T-helper 1 cell treated with Interleukin-12 subunit alpha and Interleukin-12 subunit beta and Interleukin-4 antibody, amounts not matched to agents 30 ng/mL and 1 ng/mL, for 36 hours (primary cell): ENCODE measurements at regions not wholly inside any gene's neighbourhood (a gene's known extent, or its start where the extent isn't known, plus 50 kb on each side); places are given as distances from the start of the nearest gene placed in this dataset.

ENCODE experiments used
- intact Hi-C: fragments of 100-400 bp; cut with micrococcal nuclease; formaldehyde crosslinking; loops from one replicate; pipeline ENCODE4 v1.15.1; 2024

GRCh38 chr6:133630651-133631050 is 258.3 kb upstream of the TCF21 start:
- intact Hi-C loops: no loop called here

GRCh38 chr6:133631421-133631820 is 257.5 kb upstream of the TCF21 start:
- intact Hi-C loops: no loop called here

DNA sequence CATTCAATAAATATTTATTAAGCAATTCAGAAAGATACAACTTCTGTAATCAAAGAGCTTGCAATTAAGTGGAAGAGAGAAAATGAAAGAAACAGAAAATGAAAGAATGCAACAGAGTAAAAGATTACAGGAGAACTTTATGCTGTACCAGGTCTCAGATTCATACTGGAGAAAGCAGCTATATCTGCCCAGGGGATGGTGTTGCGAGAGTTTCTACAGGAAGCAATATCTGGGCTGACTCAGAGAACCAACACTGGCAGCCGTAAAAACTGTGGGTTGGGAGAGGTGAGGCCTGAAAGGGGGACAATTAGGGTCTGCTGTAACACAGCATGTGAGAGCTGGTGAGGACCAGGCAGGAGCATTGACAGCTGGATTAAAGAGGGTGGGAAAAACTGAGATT is 256.7 kb upstream of the TCF21 start:
- intact Hi-C loops: no loop called here

- intact Hi-C loops: no loop called here
Measured at GRCh38 chr6:133632906-133633305, 256.0 kb upstream of the TCF21 start.

GRCh38 chr6:133634474-133634873 is 254.4 kb upstream of the TCF21 start:
- intact Hi-C loops: no loop called here

GRCh38 chr6:133635447-133635846 is 253.5 kb upstream of the TCF21 start:
- intact Hi-C loops: no loop called here

DNA sequence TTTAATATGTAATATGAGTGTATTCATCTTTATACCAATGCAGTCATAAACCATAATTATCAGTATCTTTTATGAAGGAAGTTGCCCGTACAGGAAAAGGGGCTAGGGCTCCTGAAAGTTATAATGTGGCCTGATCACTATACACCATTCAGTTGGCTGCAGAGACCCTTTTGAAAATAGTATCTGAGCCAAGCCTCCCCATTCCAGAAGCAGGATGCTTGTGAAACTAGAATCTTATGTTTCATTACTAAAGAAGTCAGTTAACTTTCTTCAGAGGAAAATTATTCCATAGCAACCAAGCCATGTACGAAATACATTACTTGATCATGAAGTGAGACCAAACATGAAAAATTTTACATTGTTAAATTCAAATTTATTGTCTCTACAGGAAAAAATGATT is 251.5 kb upstream of the TCF21 start:
- intact Hi-C loops: no loop called here

- intact Hi-C loops: no loop called here
Measured at GRCh38 chr6:133637874-133638273, 251.0 kb upstream of the TCF21 start.

DNA sequence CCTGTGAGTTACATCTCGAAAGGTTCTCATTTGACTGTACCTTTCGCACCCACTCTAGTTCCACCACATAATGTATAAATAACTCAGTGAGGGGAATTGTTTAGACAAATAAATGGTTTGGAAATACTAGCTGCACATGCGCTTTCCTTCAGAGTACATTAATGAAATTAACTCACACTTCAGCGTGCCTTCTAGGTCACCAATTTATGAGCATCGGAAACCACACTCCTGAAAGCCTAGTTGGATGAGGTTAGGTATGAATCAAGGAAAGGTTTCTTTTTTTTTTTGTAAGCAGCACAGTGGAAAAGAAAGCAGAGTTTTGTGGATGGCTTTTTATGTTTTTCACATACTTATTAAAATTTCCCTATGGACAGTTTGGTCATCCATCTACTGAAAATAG is 247.8 kb upstream of the TCF21 start:
- intact Hi-C loops: no loop called here

DNA sequence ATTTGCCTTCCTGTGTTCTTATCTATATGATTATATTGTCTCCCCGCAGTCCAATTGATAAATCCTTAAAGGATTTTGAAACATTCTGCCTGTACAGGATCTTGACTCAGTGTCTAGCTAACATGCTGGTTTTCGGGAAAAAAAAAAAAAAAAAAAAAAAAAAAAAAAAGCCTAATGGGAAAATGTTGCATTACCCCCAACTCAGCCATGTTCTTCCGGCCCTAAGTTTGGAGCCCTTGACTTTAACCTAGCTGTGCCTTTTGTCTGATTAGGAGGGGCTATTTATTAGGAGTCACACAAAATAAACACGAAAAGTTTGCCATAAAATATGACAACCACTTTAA is 244.4 kb upstream of the TCF21 start:
- intact Hi-C loops: no loop called here

GRCh38 chr6:133644892-133645619 is 243.9 kb upstream of the TCF21 start:
- intact Hi-C loops: no loop called here

- intact Hi-C loops: no loop called here
Measured at GRCh38 chr6:133645966-133646740, 242.8 kb upstream of the TCF21 start.

DNA sequence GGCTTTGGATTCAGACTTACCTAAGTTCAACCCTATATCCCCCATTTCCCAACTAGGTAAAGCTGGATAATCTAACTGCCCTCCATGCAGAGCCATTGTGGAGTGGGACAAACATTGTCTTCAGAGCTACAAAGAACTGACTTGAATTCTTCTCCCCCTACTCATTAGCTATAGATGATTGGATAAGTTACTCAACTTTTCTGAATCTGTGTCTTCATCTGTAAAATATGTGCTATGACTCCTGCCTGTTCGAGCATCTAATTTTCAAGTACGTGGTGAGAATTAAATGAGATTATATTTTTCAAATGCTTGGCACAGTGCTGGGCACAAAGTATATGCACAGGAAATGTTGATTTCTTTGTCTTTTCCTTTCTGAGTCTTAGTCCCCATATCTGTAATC is 240.3 kb upstream of the TCF21 start:
- intact Hi-C loops: no loop called here

DNA sequence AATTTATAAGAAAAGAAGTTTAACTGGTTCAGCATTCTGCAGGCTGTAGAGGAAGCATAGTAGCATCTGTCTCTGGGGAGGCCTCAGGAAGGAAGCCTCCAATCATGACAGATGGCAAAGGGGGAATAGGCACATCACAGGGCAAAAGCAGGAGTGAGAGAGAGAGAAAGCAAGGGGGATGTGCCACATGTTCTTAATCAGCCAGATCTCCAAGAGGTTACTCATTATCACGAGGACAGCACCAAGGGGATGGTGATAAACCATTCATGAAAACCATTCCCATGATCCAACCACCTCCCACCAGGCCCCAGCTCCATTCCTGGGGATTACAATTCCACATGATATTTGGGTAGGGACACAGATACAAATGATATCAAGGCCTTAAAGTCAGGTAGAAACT is 217.5 kb upstream of the TCF21 start:
- intact Hi-C loops: no loop called here

DNA sequence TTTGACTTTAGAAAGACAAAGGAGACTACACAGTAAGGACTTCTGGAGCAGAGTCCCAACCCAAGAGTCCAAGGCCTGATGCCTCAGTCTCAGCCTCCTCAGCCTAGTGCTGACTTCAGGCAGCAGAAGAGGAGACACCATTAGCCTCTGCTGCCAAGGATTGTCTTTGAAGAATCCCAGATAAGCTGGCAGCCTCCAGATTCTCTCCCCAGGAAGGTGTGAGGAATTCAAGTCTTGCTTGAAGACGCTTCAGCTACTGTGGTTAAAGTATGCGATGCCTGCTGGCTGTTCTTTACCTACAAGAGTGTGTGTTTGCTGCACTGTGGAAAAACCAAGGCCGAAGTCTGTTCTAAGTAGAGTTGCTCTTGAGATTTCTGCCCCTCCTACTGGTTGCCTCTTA is 215.9 kb upstream of the TCF21 start:
- intact Hi-C loops: no loop called here

DNA sequence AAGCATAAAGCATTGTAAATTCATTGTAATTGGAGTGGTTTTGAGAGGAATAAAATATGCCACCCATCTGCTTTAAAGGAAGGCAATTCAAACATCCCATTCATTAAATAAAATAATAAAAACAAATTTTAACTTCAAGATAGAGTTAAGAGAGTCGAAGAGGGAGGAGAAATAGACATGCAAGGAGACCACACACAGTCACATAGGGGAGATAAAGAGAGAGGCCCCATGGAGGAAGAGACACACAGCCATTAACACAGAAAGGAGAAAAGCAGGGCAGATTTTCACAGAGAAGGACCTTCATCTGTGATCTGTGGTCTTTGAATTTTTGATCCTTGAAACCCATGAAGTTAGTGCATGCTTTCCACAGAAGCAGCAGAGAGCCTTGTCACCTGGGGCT is 214.3 kb upstream of the TCF21 start:
- intact Hi-C loops: no loop called here

DNA sequence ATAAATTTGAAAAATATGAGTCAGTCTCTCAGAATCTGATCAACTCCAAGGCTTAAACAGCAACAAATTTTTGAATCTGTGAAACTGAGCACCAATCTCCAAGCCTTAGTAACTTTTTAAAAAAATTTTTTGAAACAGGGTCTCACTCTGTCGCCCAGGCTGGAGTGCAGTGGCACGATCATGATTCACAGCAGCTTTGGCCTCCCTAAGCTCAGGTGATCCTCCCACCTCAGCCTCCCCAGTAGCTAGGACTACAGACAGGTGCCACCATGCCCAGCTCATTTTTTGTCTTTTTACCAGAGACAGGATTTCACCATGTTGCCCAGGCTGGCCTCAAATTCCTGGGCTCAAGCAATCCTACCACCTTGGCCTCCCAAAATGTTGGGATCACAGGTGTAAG is 207.9 kb upstream of the TCF21 start:
- intact Hi-C loops: no loop called here

GRCh38 chr6:133681891-133682290 is 207.0 kb upstream of the TCF21 start:
- intact Hi-C loops: no loop called here

- intact Hi-C loops: no loop called here
Measured at GRCh38 chr6:133682506-133683307, 206.2 kb upstream of the TCF21 start.

DNA sequence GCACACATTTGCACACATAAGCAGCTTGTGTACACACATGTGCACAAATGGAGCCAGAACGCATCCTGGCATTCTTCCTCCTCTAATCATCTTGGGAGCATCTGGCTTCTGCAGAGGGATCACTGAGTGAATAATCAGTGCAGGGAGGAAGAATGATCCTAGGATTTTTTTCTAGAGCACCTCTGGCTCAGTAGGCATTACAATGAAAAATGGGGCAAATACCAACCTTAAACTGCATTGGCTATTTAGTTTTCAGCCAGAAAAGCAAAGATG is 205.7 kb upstream of the TCF21 start:
- intact Hi-C loops: no loop called here

DNA sequence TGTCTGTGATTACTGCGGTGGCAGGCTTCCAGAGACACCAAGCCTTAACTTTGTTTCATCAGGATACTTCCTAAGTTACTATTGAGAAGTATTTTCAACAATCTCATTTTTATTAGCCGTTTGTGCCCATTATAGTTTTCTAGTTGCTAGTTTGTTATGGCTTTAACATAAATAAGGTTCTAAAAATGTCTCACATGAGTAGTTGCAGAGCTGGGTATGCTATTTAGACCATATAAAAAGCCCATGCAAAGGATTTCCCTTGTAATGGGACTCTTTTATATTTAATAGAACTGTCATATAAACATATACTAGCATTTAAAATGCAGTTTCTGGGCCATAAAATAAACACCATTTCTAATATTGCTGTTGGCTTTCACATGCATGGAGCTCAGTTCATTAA is 205.3 kb upstream of the TCF21 start:
- intact Hi-C loops: no loop called here

- intact Hi-C loops: no loop called here
Measured at GRCh38 chr6:133688705-133689492, 200.0 kb upstream of the TCF21 start.
